ENCODE measurements at regions not wholly inside any gene's neighbourhood (a gene's known extent, or its start where the extent isn't known, plus 50 kb on each side); places are given as distances from the start of the nearest gene placed in this dataset.

- Histone ChIP-seq H2AFZ (ENCODE audit: low read length) (no peak overlapping the region), H3K4me1 (ENCODE audit: insufficient read depth, low read length, poor library complexity, severe bottlenecking) (no peaks in the 10 kb centered on the region), H3K9ac (ENCODE audit: low read depth, low read length, poor library complexity, severe bottlenecking) (no peak overlapping the region), H3K27me3 (ENCODE audit: insufficient read depth, low read length, poor library complexity, severe bottlenecking) (no peaks in the 10 kb centered on the region), H3K4me3 (ENCODE audit: low read length, poor library complexity, severe bottlenecking) (no peak overlapping the region), H3K79me2 (ENCODE audit: insufficient read depth, low read length) (no peaks in the 10 kb centered on the region), H3K9me3 (ENCODE audit: insufficient read depth, low read depth, low read length) (no peaks in the 10 kb centered on the region), H3K4me2 (ENCODE audit: low read depth, low read length, poor library complexity, severe bottlenecking) (no peak overlapping the region), H4K20me1 (ENCODE audit: insufficient read depth, low read length, poor library complexity, severe bottlenecking) (no peaks in the 10 kb centered on the region), H3K9me2 (replicated peaks; ENCODE audit: low read depth, low read length) (no peaks in the 10 kb centered on the region), H3F3A (ENCODE audit: low read depth) (no peaks in the 10 kb centered on the region), H3K36me3 (ENCODE audit: insufficient read depth, low read length) (no peaks in the 10 kb centered on the region)
- TF ChIP-seq CTCF (conservative IDR thresholded peaks at IDR 0.05; ENCODE audit: low read length) = no peak
- no peak for TF ChIP-seq EZH2phosphoT487 (IDR thresholded peaks at IDR 0.05; ENCODE audit: borderline replicate concordance)
Observed at GRCh38 chr15:95141486-95141885, 910.1 kb downstream of the MCTP2 start.

DNA sequence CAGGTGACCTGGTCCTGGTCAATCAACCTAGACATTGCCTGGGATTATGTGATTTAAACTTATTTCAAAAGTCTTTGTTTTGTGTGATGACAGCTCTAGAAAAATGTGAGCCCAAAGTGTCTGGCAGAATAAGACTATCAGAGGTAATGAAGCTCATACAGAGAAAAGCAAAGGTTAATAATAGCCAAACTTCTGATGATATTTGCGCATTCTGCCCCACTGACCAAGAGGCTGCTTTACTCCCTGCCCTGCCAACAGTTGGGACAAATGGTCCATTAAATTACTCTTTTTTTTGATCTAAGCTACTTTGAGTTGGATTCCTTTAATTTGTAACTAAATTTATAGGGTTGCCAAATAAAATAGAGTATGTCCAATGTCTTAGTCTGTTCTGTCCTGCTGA lies 911.2 kb downstream of the MCTP2 start:
- H3K4me3 ChIP-seq (ENCODE audit: low read length, poor library complexity, severe bottlenecking) = no peak overlapping the region
- no peaks in the 10 kb centered on the region for H3K79me2 ChIP-seq (ENCODE audit: insufficient read depth, low read length)
- H3K9ac ChIP-seq (ENCODE audit: low read depth, low read length, poor library complexity, severe bottlenecking) = no peak overlapping the region
- H2AFZ ChIP-seq (ENCODE audit: low read length) = no peak overlapping the region
- H3K9me2 ChIP-seq (replicated peaks; ENCODE audit: low read depth, low read length) = no peaks in the 10 kb centered on the region
- TF ChIP-seq CTCF (conservative IDR thresholded peaks at IDR 0.05; ENCODE audit: low read length) (no peak), EZH2phosphoT487 (IDR thresholded peaks at IDR 0.05; ENCODE audit: borderline replicate concordance) (no peak)
- H3K27me3 ChIP-seq (ENCODE audit: insufficient read depth, low read length, poor library complexity, severe bottlenecking) = no peaks in the 10 kb centered on the region
- no peaks in the 10 kb centered on the region for H3K4me1 ChIP-seq (ENCODE audit: insufficient read depth, low read length, poor library complexity, severe bottlenecking)
- H3K36me3 ChIP-seq (ENCODE audit: insufficient read depth, low read length) = no peaks in the 10 kb centered on the region
- no peaks in the 10 kb centered on the region for H3F3A ChIP-seq (ENCODE audit: low read depth)
- H3K4me2 ChIP-seq (ENCODE audit: low read depth, low read length, poor library complexity, severe bottlenecking) = no peak overlapping the region
- no peaks in the 10 kb centered on the region for H4K20me1 ChIP-seq (ENCODE audit: insufficient read depth, low read length, poor library complexity, severe bottlenecking)
- no peaks in the 10 kb centered on the region for H3K9me3 ChIP-seq (ENCODE audit: insufficient read depth, low read depth, low read length)

GRCh38 chr15:95146481-95146880 lies 915.1 kb downstream of the MCTP2 start:
- no peaks in the 10 kb centered on the region for H4K20me1 ChIP-seq (ENCODE audit: insufficient read depth, low read length, poor library complexity, severe bottlenecking)
- no peaks in the 10 kb centered on the region for H3K9me3 ChIP-seq (ENCODE audit: insufficient read depth, low read depth, low read length)
- H3K9ac ChIP-seq (ENCODE audit: low read depth, low read length, poor library complexity, severe bottlenecking) = no peak overlapping the region
- no peak overlapping the region for H3K4me3 ChIP-seq (ENCODE audit: low read length, poor library complexity, severe bottlenecking)
- TF ChIP-seq CTCF (conservative IDR thresholded peaks at IDR 0.05; ENCODE audit: low read length) = no peak
- TF ChIP-seq EZH2phosphoT487 (IDR thresholded peaks at IDR 0.05; ENCODE audit: borderline replicate concordance) = no peak
- H3K36me3 ChIP-seq (ENCODE audit: insufficient read depth, low read length) = no peaks in the 10 kb centered on the region
- no peak overlapping the region for H3K4me2 ChIP-seq (ENCODE audit: low read depth, low read length, poor library complexity, severe bottlenecking)
- no peaks in the 10 kb centered on the region for H3K9me2 ChIP-seq (replicated peaks; ENCODE audit: low read depth, low read length)
- no peak overlapping the region for H2AFZ ChIP-seq (ENCODE audit: low read length)
- no peaks in the 10 kb centered on the region for H3F3A ChIP-seq (ENCODE audit: low read depth)
- H3K4me1 ChIP-seq (ENCODE audit: insufficient read depth, low read length, poor library complexity, severe bottlenecking) = no peaks in the 10 kb centered on the region
- no peaks in the 10 kb centered on the region for H3K79me2 ChIP-seq (ENCODE audit: insufficient read depth, low read length)
- H3K27me3 ChIP-seq (ENCODE audit: insufficient read depth, low read length, poor library complexity, severe bottlenecking) = no peaks in the 10 kb centered on the region
